CD4-positive, alpha-beta T cell treated with Interleukin-6 for 4 hours (primary cell): ENCODE measurements at regions not wholly inside any gene's neighbourhood (a gene's known extent, or its start where the extent isn't known, plus 50 kb on each side); places are given as distances from the start of the nearest gene placed in this dataset.
"Not testable (repeated sequence)": the region's sequence is repeated elsewhere in the genome, so short reads cannot be mapped to it uniquely, and the experiment has no call there.

Experiments
- DNase-seq: peaks from one replicate; pipeline ENCODE4 v3.0.0-alpha.2; 2020; ENCODE audit warnings: mixed read lengths

- no peak for DNase-seq
Measured at GRCh38 chr7:131933751-131934289, 377.4 kb upstream of the PODXL start.

GRCh38 chr7:131933219-131933618 lies 376.8 kb upstream of the PODXL start:
- DNase-seq = not testable (repeated sequence)

- DNase-seq = no peak
Measured at GRCh38 chr7:131932271-131932670, 375.8 kb upstream of the PODXL start.

GRCh38 chr7:131931370-131931769 lies 374.9 kb upstream of the PODXL start:
- no peak for DNase-seq

GRCh38 chr7:131929632-131930031 lies 373.2 kb upstream of the PODXL start:
- DNase-seq = no peak

- no peak for DNase-seq
Measured at GRCh38 chr7:131927770-131928423, 371.5 kb upstream of the PODXL start.

GRCh38 chr7:131925636-131926035 lies 369.2 kb upstream of the PODXL start:
- no peak for DNase-seq

- no peak for DNase-seq
Measured at GRCh38 chr7:131924857-131925256, 368.4 kb upstream of the PODXL start.

- DNase-seq = not testable (repeated sequence)
Measured at GRCh38 chr7:131922948-131923347, 366.5 kb upstream of the PODXL start.

GRCh38 chr7:131921016-131921415 lies 364.6 kb upstream of the PODXL start:
- DNase-seq = no peak

- no peak for DNase-seq
Measured at GRCh38 chr7:131919920-131920709, 363.7 kb upstream of the PODXL start.

- DNase-seq = no peak
Measured at GRCh38 chr7:131911112-131911511, 354.7 kb upstream of the PODXL start.

- DNase-seq = no peak
Measured at GRCh38 chr7:131909151-131909768, 352.8 kb upstream of the PODXL start.

- DNase-seq = no peak
Measured at GRCh38 chr7:131908714-131909113, 352.3 kb upstream of the PODXL start.

GRCh38 chr7:131905471-131905973 lies 349.1 kb upstream of the PODXL start:
- no peak for DNase-seq

- DNase-seq = no peak
Measured at GRCh38 chr7:131904760-131905327, 348.4 kb upstream of the PODXL start.

GRCh38 chr7:131903315-131903714 lies 346.9 kb upstream of the PODXL start:
- no peak for DNase-seq

GRCh38 chr7:131900785-131901287 lies 344.4 kb upstream of the PODXL start:
- DNase-seq = no peak

- no peak for DNase-seq
Measured at GRCh38 chr7:131899271-131900030, 343.0 kb upstream of the PODXL start.

GRCh38 chr7:131898418-131898817 lies 342.0 kb upstream of the PODXL start:
- DNase-seq = no peak

GRCh38 chr7:131897790-131898165 lies 341.4 kb upstream of the PODXL start:
- no peak for DNase-seq
